ENCODE measurements at regions not wholly inside any gene's neighbourhood (a gene's known extent, or its start where the extent isn't known, plus 50 kb on each side); places are given as distances from the start of the nearest gene placed in this dataset.

DNA sequence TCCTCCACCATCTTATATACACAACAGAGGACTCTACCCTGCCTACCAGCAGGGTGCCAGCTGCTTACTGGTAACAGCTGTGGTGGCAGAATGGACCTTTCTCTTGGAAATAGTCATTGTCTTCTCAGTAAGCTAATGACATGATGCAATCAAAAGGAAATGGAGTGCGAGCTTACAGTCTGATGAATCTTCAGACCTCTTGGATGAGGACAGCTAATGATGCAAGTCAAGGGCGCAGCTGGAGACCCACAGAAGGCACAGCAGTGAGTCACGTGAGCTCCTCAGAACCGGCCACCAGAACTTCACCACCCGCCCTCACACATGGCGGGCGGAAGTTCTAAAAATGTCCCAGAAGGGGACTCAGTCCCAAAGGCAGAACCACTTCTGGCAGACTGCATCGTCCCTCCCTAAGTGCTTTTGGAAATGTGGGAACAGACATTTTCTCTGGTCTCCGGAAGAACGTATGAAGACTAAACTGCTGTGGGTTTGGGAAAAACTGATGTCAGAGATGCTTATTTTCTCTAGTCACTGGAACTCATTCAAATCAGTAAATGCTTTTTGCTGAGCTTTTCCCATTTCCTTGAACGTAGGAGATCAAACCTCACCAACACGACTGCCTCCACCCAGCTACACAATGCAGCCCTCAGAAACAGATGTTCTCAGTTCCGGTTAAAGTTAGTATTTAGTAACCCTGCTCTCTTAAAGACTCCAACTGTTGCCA is 96.4 kb downstream of the FAS start:
- no peak for TF ChIP-seq POLR2A (IDR thresholded peaks at IDR 0.05)
- TF ChIP-seq, protein P1, sequence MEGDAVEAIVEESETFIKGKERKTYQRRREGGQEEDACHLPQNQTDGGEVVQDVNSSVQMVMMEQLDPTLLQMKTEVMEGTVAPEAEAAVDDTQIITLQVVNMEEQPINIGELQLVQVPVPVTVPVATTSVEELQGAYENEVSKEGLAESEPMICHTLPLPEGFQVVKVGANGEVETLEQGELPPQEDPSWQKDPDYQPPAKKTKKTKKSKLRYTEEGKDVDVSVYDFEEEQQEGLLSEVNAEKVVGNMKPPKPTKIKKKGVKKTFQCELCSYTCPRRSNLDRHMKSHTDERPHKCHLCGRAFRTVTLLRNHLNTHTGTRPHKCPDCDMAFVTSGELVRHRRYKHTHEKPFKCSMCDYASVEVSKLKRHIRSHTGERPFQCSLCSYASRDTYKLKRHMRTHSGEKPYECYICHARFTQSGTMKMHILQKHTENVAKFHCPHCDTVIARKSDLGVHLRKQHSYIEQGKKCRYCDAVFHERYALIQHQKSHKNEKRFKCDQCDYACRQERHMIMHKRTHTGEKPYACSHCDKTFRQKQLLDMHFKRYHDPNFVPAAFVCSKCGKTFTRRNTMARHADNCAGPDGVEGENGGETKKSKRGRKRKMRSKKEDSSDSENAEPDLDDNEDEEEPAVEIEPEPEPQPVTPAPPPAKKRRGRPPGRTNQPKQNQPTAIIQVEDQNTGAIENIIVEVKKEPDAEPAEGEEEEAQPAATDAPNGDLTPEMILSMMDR (IDR thresholded peaks at IDR 0.05 in 4 of 5, conservative IDR thresholded peaks at IDR 0.05 in 1 of 5) = no peak
